GM23338 (cell line): ENCODE measurements at regions not wholly inside any gene's neighbourhood (a gene's known extent, or its start where the extent isn't known, plus 50 kb on each side); places are given as distances from the start of the nearest gene placed in this dataset.

Source experiments
- CREB1 ChIP-seq: fragments of 250-450 bp; sonication (Bioruptor Pico); IDR thresholded peaks from 2 replicates; pipeline ENCODE4 v1.5.0; 2020; ENCODE audit warnings: low read depth, mild to moderate bottlenecking, moderate library complexity
- CTCF ChIP-seq, 2 experiments: fragments of 200-600 bp in 1 of 2; sonication (generic) in 1 of 2; conservative IDR thresholded peaks; 2 replicates each; pipeline versions ENCODE4 v1.5.1 to v1.6.1; 2016 to 2017; ENCODE audit warnings: antibody characterized with exemption in 2 of 2, low read depth in 2 of 2, mild to moderate bottlenecking in 2 of 2, moderate library complexity in 1 of 2
- EZH2 ChIP-seq: fragments of 200-600 bp; sonication (generic); IDR thresholded peaks from one replicate; pipeline ENCODE4 v1.8.0; 2017; ENCODE audit warnings: antibody characterized with exemption, mild to moderate bottlenecking, low read depth; ENCODE audit not compliant: unreplicated experiment
- EZH2phosphoT487 ChIP-seq: fragments of 200-600 bp; sonication (generic); IDR thresholded peaks from one replicate; pipeline ENCODE4 v1.8.1; 2018; ENCODE audit warnings: antibody characterized with exemption; ENCODE audit not compliant: unreplicated experiment
- POLR2AphosphoS5 ChIP-seq: IDR thresholded peaks from 2 replicates; pipeline ENCODE4 v1.6.1; 2016; ENCODE audit warnings: antibody characterized with exemption, low read depth
- REST ChIP-seq: IDR thresholded peaks from one replicate; pipeline ENCODE4 v1.6.1; 2018; ENCODE audit warnings: antibody characterized with exemption; ENCODE audit not compliant: unreplicated experiment
- ZNF331 ChIP-seq: fragments of 250-450 bp; sonication (Bioruptor Pico); IDR thresholded peaks from 2 replicates; pipeline ENCODE4 v1.5.0; 2020; ENCODE audit warnings: low read depth, mild to moderate bottlenecking, moderate library complexity
- ZNF462 ChIP-seq: fragments of 250-450 bp; sonication (Bioruptor Pico); IDR thresholded peaks from 2 replicates; pipeline ENCODE4 v1.5.0; 2020; ENCODE audit warnings: mild to moderate bottlenecking, moderate library complexity

GRCh38 chr10:44435196-44435595 lies 50.3 kb upstream of the CXCL12 start:
- TF ChIP-seq CTCF (conservative IDR thresholded peaks at IDR 0.05; ENCODE audit: low read depth in 2 of 2), result no peak
- no peak for TF ChIP-seq EZH2phosphoT487
- TF ChIP-seq POLR2AphosphoS5, result no peak
- TF ChIP-seq ZNF462, result no peak
- TF ChIP-seq EZH2, result no peak
- no peak for TF ChIP-seq REST
- TF ChIP-seq ZNF331 (CRISPR knock-in tag), result no peak
- TF ChIP-seq CREB1, result no peak
